Epithelial cell of prostate (primary cell): ENCODE measurements at regions not wholly inside any gene's neighbourhood (a gene's known extent, or its start where the extent isn't known, plus 50 kb on each side); places are given as distances from the start of the nearest gene placed in this dataset.

ENCODE experiments used
- DNase-seq: peaks from one replicate; pipeline ENCODE4 v3.0.0-alpha.2; 2011; ENCODE audit warnings: low read depth, low spot score
- H3K27ac ChIP-seq: fragments of 450-650 bp; 2 replicates; pipeline ENCODE4 v1.5.1; 2017; ENCODE audit warnings: mild to moderate bottlenecking

DNA sequence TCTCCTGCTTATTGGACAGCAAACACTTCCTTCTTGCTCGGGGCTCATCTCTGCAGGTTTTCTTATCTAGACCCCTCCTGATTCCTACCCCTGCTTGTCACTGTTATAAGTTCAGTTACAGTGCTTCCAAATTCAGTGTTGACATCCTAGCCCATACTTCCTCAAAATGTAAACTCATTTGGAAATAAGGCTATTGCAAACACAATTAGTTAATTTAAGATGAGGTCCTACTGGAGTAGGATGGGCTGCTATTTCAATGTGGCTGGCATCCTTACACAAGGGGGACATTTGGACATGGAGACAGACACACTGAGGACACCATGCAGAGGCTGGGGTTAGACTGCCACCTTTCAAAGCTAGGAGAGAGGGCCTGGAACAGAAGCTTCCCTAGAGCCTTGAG is 85.2 kb upstream of the NPVF start:
- no peak overlapping the region for H3K27ac ChIP-seq
- no peak for DNase-seq

DNA sequence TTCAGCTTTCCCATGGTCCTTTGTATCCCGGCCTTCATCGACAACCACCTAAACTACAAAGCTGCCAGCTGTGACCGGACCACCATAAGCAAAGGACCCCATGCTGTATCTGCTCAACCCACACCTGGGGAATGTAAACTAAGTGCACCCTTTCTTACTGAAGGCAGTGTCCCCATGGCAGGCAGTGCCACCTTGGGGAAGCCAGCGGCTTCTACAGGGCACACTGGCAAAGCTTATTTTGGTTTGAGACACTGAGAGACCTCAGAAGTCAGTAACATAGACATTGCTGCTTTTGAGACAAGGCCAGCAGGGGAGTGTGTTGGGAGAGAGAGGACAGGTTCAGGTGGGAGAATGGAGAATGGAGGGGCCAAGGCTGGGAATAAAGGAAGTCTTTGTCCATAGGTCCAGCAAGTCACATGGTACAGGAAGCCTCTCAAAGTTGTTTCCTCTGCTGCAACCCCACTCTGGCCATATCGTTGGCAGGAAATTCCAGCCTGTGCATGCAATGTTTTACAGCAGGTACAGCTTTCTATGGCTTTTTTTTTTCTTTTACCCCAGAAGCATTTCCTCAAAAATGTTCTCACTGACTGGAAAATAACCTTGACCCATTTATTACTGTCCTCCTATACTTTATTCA is 85.9 kb upstream of the NPVF start:
- no peak overlapping the region for H3K27ac ChIP-seq
- no peak for DNase-seq

GRCh38 chr7:25314731-25315267 is 86.5 kb upstream of the NPVF start:
- DNase-seq: no peak

DNA sequence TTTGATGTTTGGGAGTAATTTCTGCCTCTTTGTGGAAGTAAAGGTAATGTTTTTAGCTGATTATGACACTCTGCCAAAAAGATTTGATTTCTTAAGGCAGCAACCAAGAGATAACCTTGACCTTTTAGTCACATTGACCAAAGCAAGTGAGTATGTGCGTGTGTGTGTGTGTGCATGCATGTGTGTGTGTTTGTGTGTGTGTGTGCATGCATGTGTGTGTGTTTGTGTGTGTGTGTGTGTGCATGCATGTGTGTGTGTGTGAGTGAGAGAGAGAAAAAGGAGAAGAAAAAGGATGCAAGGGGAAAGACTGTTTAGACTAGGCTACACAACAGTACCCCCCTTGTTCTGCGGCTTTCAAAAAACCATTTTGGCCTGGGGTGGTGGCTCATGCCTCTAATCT is 88.1 kb upstream of the NPVF start:
- H3K27ac ChIP-seq: no peak overlapping the region
- no peak for DNase-seq

More at GRCh38 chr7:25314731-25315267, 86.5 kb upstream of the NPVF start:
- no peak overlapping the region for H3K27ac ChIP-seq

- no peak overlapping the region for H3K27ac ChIP-seq
Observed at GRCh38 chr7:25318047-25318446, 89.8 kb upstream of the NPVF start.

GRCh38 chr7:25319707-25320106 is 91.4 kb upstream of the NPVF start:
- no peak overlapping the region for H3K27ac ChIP-seq
- DNase-seq: no peak

More at GRCh38 chr7:25318047-25318446, 89.8 kb upstream of the NPVF start:
- DNase-seq: no peak

GRCh38 chr7:25320791-25321190 is 92.5 kb upstream of the NPVF start:
- H3K27ac ChIP-seq: no peak overlapping the region
- DNase-seq: no peak

DNA sequence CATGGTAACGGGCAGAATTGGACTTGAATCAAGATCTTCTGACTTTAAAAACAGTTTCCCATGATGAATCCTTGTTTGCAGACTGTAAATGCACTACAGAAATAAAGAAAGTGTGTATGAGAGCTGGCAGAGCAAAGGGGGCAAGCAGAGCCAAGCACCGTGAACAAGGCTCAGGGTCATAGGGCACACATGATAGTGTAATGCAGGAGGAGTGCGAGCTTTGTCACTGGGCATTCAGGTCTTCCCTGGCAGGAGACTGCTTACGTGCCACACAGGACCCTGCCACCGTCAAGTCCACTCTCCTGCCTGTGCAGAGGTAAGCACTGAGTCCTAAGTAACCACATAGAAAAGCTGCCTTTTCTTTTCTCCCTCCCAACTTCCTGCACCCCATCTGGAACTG is 93.1 kb upstream of the NPVF start:
- no peak for DNase-seq
- H3K27ac ChIP-seq: no peak overlapping the region

DNA sequence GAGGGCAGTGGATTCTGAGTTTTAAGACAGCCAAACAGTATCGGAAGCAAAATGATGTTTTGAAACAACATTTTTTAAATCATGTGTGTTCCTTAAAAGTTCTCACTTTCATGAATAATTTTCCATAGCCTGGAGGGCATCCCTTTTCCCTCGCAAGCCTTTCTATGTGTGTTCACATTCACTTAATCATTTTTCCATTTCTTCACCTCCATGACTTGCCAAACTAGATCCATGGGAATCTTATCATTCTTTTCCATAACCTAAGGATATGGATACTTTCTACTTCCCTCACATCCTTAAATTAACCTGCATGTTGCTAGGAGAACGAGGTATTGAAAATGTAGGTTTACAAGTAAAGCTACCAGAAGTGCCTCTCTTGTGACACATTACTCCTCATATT is 94.2 kb upstream of the NPVF start:
- no peak overlapping the region for H3K27ac ChIP-seq
- DNase-seq: no peak

GRCh38 chr7:25325186-25325757 is 97.0 kb upstream of the NPVF start:
- H3K27ac ChIP-seq: no peak overlapping the region
- DNase-seq: no peak

DNA sequence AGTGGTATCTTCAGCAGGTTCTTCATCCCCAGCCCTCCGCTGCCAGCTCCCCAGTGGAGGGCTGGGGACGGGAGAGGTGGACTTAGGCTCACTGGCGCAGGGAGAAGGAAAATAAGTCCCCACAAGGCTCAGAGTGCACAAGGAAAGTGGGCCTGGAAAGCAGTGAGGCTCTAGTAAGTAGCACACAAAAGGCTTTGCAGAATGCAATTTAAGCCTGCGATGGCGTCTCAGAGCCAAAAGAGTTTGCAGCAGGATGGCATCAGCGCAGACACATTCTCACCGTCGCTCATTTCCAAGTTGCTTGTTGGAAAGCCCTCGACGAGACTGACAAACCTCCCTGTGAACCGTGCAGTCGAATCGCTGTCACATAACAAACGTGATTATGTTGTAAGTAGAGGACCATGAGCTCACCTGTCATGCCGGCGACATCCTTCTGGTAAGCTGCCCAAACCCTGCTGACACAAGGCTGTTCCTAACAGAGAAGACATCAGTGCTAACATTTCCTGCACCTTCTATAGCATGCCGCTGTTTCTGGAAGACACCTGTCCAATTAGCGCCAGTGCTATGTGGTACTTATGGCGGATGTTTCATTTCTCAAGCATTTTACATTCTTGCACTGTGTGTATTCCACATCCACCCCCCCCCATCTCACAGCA is 98.3 kb upstream of the NPVF start:
- no peak overlapping the region for H3K27ac ChIP-seq
- no peak for DNase-seq

DNA sequence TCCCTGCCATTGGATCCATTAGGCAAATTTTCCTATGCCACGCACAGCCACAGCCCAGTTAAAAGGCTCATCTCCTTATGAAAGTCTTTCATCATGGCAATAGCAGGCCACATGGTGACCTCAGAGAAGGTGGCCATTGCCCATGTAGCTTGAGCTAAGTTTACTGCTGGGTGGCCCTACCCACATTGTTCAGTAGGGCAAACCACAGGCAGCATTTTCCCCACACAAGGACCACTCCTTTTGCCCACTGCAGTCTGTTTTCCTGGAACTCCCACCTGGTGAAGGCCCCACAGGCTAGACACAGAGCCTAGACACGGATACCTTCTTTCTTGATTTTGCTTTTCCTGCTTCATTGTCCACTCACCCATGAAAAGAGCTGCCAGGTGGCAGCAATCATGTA is 101.5 kb upstream of the NPVF start:
- H3K27ac ChIP-seq: no peak overlapping the region
- DNase-seq: no peak

- no peak overlapping the region for H3K27ac ChIP-seq
- no peak for DNase-seq
Observed at GRCh38 chr7:25333296-25333928, 105.1 kb upstream of the NPVF start.

- no peak overlapping the region for H3K27ac ChIP-seq
- DNase-seq: no peak
Observed at GRCh38 chr7:25347360-25348066, 119.2 kb upstream of the NPVF start.

- no peak for DNase-seq
- H3K27ac ChIP-seq: no peak overlapping the region
Observed at GRCh38 chr7:25348104-25348503, 119.8 kb upstream of the NPVF start.

- DNase-seq: no peak
- H3K27ac ChIP-seq: no peak overlapping the region
Observed at GRCh38 chr7:25349283-25350017, 121.2 kb upstream of the NPVF start.

GRCh38 chr7:25350041-25350440 is 121.8 kb upstream of the NPVF start:
- no peak for DNase-seq
- H3K27ac ChIP-seq: no peak overlapping the region

DNA sequence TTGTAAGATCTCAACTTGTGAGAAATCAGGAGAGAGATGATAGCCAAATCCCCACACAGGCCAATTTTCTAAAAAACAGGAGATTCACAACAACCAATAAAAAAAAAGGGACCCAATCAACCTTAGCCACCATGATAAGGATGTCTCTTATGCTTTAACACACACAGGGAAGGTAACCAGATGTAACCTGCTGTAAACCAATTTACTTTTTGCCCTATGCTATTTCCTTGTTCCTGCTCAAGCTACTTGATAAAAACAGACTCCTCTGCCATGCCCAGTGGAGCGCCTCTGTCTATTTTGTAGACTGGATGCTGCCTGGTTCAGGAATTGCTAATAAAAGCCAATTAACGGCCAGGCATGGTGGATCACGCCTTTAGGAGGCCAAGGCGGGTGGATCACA is 123.5 kb upstream of the NPVF start:
- no peak overlapping the region for H3K27ac ChIP-seq
- DNase-seq: no peak

DNA sequence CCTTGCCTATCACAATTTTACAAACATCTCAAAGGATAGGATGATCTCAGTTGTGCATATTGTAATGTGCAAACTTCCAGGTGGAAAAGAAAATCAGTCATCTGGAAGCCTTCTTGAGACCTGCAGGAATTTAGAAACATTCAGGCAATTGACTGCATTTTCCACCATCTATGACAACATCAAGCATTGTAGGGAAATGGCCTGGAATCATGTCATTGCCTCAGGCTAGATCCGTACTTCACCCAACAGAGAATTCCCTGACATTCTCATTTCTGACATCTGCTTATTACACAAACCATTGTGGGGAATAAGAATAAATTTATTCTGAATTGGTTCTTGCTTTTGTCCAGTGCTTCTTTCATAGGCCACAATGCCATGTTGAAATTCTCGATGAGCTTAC is 124.9 kb upstream of the NPVF start:
- no peak overlapping the region for H3K27ac ChIP-seq
- no peak for DNase-seq

- no peak for DNase-seq
- no peak overlapping the region for H3K27ac ChIP-seq
Observed at GRCh38 chr7:25353732-25354131, 125.4 kb upstream of the NPVF start.
